ENCODE measurements at regions not wholly inside any gene's neighbourhood (a gene's known extent, or its start where the extent isn't known, plus 50 kb on each side); places are given as distances from the start of the nearest gene placed in this dataset.
"Not testable (repeated sequence)": the region's sequence is repeated elsewhere in the genome, so short reads cannot be mapped to it uniquely, and the experiment has no call there.

DNA sequence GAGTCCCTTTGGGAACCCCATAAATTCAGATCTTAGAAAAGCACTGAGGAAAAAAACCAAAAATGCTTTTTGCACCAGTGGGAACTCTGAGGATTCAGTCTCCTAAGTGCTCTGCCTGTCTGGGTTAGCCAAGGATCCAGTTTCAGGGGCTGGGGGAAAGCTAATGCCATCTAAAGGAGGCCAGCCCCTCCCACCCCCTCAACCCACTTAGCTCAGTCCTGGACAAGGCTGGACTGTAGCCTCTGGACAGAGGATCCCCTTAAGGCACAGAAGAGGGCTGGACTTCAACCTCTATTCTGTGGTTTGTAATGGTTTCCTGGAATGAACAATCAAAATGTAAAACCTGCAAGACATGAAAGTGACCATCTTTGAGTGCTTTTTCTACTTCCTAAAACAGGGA, 356.1 kb upstream of the ZFHX3 start:
- ATAC-seq (ENCODE audit: low read depth) (no peak), DNase-seq (no peak)
- H3K9me3 Mint-ChIP-seq, result peaks cover 2% of the 10 kb centered on the region
- no peak overlapping the region for H3K4me3 Mint-ChIP-seq
- POLR2A ChIA-PET, result no interaction called here
- no peaks in the 10 kb centered on the region for H3K36me3 Mint-ChIP-seq
- H3K27me3 Mint-ChIP-seq, result no peaks in the 10 kb centered on the region
- no peak overlapping the region for H3K27ac Mint-ChIP-seq
- no peaks in the 10 kb centered on the region for H3K4me1 Mint-ChIP-seq

DNA sequence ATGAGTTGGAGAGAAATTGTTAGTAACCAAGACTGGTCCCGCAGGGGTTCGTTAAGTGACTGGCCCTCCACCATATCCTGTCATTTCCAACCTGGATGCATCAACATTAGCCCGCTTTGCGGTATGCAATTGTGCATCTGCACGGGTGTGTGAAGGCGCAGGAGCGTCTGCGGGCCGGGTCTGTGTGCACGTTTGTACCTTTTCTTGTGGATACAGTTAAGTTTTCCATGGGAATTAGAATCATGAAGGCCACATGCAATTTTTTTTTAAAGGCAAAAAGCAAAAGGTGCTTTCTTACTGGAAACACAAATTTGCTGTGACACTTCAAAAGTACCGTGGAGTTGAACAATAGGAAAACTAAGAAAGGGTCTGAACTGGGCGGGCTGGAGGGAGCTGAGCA, 355.4 kb upstream of the ZFHX3 start:
- ATAC-seq (ENCODE audit: low read depth), result no peak
- Mint-ChIP-seq H3K4me3 (no peak overlapping the region), H3K27ac (no peak overlapping the region), H3K4me1 (no peaks in the 10 kb centered on the region), H3K27me3 (no peaks in the 10 kb centered on the region), H3K9me3 (peaks cover 2% of the 10 kb centered on the region), H3K36me3 (no peaks in the 10 kb centered on the region)
- POLR2A ChIA-PET, result no interaction called here
- no peak for DNase-seq

DNA sequence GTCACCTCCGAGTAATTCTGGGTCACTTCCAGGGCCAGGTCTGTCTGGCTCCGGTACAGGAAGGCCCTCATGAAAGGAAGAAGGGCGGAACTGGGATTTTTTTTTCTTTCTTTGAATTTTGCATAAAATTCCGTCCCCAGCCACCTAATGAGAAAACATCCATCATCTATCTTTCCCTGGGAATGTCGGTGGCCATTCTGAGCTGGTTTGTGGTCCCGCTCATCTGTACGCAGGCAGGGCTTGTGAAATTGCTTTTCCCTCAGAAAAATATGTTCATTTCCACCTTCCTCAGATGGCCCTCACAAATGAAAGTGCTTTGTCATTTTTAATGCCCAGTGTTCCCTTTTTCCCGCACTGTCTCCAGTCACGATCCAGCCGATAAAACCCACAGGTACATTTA, 353.0 kb upstream of the ZFHX3 start:
- no peak overlapping the region for H3K27ac Mint-ChIP-seq
- H3K27me3 Mint-ChIP-seq, result no peaks in the 10 kb centered on the region
- H3K4me1 Mint-ChIP-seq, result no peaks in the 10 kb centered on the region
- POLR2A ChIA-PET, result no interaction called here
- no peak for ATAC-seq (ENCODE audit: low read depth)
- H3K4me3 Mint-ChIP-seq, result no peak overlapping the region
- no peak for DNase-seq
- H3K36me3 Mint-ChIP-seq, result no peaks in the 10 kb centered on the region
- H3K9me3 Mint-ChIP-seq, result peaks cover 4% of the 10 kb centered on the region

DNA sequence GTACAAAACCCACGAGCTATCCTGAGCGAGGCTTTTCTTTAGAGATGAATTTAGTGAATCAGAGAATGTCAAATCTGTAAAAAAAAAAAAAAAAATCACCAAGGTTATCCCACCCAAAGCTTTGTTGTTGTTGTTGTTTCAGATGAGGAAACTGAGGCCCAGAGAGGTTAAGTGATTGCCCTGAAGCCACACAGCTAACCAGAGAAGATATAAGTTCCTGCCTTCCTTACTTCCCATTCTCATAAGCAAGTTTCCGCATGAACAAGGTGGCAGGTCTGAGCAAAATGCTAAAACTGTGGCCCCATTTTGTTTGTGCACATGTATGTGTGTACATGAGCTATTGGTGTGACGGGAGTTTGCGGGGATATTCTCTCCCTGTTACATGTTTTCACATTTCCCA, 352.1 kb upstream of the ZFHX3 start:
- Mint-ChIP-seq H3K4me3 (no peak overlapping the region), H3K27ac (no peak overlapping the region), H3K9me3 (peaks cover 4% of the 10 kb centered on the region), H3K27me3 (no peaks in the 10 kb centered on the region), H3K4me1 (no peaks in the 10 kb centered on the region), H3K36me3 (no peaks in the 10 kb centered on the region)
- no peak for ATAC-seq (ENCODE audit: low read depth)
- POLR2A ChIA-PET, result no interaction called here
- DNase-seq, result no peak

DNA sequence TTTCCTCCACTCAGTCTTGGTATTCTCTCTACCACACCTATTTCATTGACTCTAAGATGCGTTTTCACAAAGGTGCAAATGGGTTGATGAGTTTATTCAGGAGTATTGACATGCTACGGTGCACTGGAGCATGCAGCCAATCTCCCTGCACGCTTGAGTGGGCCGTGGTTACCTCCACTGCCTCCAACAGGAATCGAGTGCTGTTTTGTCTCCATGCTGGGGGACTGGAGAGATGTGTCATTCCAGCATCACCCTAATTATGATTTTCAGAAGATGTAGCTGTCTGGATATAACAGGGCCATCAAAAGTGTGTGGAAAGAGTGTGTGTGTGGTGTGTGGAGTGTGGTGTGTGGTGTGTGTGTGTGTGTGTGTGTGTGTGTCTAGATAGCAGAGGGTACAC, 351.6 kb upstream of the ZFHX3 start:
- no peaks in the 10 kb centered on the region for H3K4me1 Mint-ChIP-seq
- H3K9me3 Mint-ChIP-seq, result peaks cover 4% of the 10 kb centered on the region
- ATAC-seq (ENCODE audit: low read depth) (no peak), DNase-seq (no peak)
- H3K4me3 Mint-ChIP-seq, result no peak overlapping the region
- POLR2A ChIA-PET, result no interaction called here
- H3K36me3 Mint-ChIP-seq, result no peaks in the 10 kb centered on the region
- H3K27ac Mint-ChIP-seq, result no peak overlapping the region
- H3K27me3 Mint-ChIP-seq, result no peaks in the 10 kb centered on the region

DNA sequence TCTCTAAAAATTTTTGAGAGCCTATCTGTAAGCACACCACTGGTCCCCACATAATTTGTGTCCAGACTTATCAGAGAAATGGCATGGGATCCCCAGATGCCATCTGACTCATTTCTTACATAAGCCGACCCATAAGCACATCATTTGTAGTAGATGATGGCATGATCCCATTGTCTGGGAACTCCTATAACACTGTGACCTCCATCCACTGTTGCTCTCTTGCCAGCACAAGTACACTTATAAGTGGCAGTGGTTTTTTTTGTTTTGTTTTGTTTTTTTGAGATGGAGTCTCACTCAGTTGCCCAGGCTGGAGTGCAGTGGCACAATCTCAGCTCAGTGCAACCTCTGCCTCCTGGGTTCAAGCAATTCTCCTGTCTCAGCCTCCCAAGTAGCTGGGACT, 350.7 kb upstream of the ZFHX3 start:
- H3K4me3 Mint-ChIP-seq; H3K27ac Mint-ChIP-seq; H3K9me3 Mint-ChIP-seq; POLR2A ChIA-PET; ATAC-seq (ENCODE audit: low read depth); H3K36me3 Mint-ChIP-seq; DNase-seq; H3K4me1 Mint-ChIP-seq; H3K27me3 Mint-ChIP-seq: not testable (repeated sequence)

DNA sequence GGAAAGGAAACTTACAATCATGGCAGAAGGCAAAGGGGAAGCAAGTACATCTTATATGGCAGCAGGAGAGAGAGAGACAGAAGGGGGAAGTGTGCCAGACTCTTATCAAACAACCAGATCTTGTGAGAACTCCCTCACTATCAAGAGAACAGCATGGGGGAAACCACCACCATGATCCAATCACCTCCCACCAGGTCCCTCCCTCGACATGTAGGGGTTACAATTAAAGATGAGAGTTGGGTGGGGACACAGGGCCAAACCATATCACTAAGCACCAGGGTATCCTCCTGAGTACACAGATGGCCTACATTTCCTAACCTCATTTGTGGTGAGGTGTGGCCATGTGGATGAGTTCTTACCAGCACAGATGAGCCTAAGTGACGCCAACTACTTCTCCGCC, 348.6 kb upstream of the ZFHX3 start:
- no peak for ATAC-seq (ENCODE audit: low read depth)
- Mint-ChIP-seq H3K27me3 (no peaks in the 10 kb centered on the region), H3K9me3 (peaks cover 3% of the 10 kb centered on the region), H3K4me3 (no peak overlapping the region), H3K4me1 (no peaks in the 10 kb centered on the region), H3K27ac (no peak overlapping the region), H3K36me3 (no peaks in the 10 kb centered on the region)
- POLR2A ChIA-PET, result no interaction called here
- DNase-seq, result no peak

DNA sequence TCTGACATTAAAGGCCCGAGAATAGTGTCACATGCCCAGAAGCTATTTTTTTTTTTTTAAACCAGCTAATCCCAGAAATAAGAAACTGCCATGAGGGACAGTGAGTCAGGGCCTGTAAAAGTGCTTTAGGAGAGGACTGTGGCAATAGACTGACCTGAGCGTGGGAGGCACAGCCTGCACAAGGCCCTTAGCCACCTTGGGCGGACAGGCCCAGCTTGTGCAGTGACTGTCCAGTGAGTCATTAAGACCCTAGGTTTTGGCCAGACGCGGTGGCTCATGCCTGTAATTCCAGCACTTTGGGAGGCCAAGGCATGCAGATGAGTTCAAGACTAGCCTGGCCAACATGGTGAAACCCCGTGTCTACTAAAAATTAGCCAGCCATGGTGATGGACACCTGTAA, 343.0 kb upstream of the ZFHX3 start:
- DNase-seq, result no peak
- no peaks in the 10 kb centered on the region for H3K4me1 Mint-ChIP-seq
- no peak for ATAC-seq (ENCODE audit: low read depth)
- no peak overlapping the region for H3K27ac Mint-ChIP-seq
- no peaks in the 10 kb centered on the region for H3K36me3 Mint-ChIP-seq
- no peak overlapping the region for H3K4me3 Mint-ChIP-seq
- POLR2A ChIA-PET, result no interaction called here
- peaks cover 1% of the 10 kb centered on the region for H3K9me3 Mint-ChIP-seq
- no peaks in the 10 kb centered on the region for H3K27me3 Mint-ChIP-seq

DNA sequence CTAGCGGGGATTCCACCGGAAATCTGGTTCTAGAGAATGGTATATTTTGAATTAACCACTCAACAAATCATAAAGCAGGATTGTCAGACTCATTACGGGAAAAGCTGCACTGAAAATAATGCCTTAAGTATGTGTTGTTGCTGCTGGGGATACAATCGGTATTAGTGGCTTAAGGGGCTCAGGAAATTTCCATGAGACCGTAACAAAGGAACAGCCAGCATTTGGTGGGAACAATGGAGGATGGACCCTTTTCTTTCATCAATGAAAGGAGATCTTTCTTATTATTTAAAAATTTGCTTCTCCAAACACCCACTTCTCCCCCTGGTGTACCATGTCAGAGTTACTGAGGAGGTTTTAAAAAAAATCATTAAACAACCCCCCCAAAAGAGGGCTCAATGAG, 342.6 kb upstream of the ZFHX3 start:
- Mint-ChIP-seq H3K4me1 (no peaks in the 10 kb centered on the region), H3K36me3 (no peaks in the 10 kb centered on the region), H3K27ac (no peak overlapping the region), H3K4me3 (no peak overlapping the region), H3K9me3 (peaks cover 1% of the 10 kb centered on the region), H3K27me3 (no peaks in the 10 kb centered on the region)
- DNase-seq, result no peak
- ATAC-seq (ENCODE audit: low read depth), result no peak
- POLR2A ChIA-PET, result no interaction called here

DNA sequence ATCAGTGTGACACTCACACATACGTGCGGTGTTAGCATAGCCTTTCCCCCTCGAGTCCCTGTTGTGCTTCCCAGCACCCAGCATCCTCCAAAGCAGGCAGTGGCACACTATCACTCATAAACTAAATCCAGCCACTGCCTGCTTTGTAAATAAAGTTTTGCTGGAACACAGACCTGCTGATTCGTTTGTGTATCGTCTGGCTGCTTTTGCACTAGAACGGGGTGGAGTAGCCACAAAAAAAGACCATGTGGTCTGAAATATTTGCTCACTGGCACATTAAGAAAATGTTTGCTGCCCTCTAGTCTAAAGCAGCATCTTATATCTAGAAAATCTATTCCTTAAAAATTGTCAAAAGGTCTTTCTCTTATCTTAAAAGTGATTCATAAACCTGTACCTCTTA, 341.2 kb upstream of the ZFHX3 start:
- ATAC-seq (ENCODE audit: low read depth) (no peak), DNase-seq (no peak)
- H3K27me3 Mint-ChIP-seq, result no peaks in the 10 kb centered on the region
- no peaks in the 10 kb centered on the region for H3K36me3 Mint-ChIP-seq
- H3K4me3 Mint-ChIP-seq, result no peak overlapping the region
- POLR2A ChIA-PET, result no interaction called here
- H3K27ac Mint-ChIP-seq, result no peak overlapping the region
- H3K9me3 Mint-ChIP-seq, result peaks cover 1% of the 10 kb centered on the region
- no peaks in the 10 kb centered on the region for H3K4me1 Mint-ChIP-seq

DNA sequence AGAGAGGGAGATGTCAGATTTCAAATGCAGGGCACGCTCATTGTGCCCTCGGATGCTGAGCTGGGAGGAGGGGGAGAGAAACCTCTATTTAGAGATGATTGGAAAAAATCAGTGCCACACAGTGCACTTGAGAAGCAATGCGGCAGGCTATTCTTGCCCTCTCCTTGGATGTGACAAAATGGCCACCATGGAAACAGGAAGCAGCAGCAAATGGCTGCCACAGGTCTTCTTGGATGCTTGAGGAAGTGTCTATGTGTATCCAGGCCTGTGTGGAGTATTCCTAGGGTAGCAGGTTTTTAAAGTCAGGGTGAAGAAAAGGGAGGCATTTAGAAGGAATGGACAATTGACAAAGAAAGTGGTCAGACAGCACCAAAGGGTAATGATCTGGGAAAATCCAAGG, 340.1 kb upstream of the ZFHX3 start:
- H3K36me3 Mint-ChIP-seq, result no peaks in the 10 kb centered on the region
- POLR2A ChIA-PET, result no interaction called here
- no peak overlapping the region for H3K27ac Mint-ChIP-seq
- H3K4me1 Mint-ChIP-seq, result no peaks in the 10 kb centered on the region
- no peak overlapping the region for H3K4me3 Mint-ChIP-seq
- no peak for ATAC-seq (ENCODE audit: low read depth)
- peaks cover 1% of the 10 kb centered on the region for H3K9me3 Mint-ChIP-seq
- DNase-seq, result no peak
- no peaks in the 10 kb centered on the region for H3K27me3 Mint-ChIP-seq

DNA sequence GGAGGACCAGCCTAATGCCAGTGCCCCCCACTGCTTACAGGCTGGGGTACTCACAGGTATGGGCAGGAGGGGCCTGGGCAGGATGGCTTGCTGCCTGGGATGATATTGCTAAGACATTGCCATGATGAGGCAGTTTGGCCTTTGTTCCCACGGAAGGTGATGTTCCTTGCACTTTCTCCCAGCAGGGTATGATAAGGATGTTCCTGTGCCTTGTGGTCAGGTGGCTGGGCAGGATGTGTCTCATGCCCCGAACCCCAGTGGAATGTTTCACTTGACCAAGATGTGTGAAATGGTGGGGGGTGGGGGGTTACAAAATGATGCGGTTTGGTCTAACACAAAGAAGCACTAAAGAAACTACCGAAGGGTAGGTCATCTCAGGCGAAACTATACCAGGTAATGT, 337.8 kb upstream of the ZFHX3 start:
- Mint-ChIP-seq H3K4me1 (no peaks in the 10 kb centered on the region), H3K9me3 (peaks cover 1% of the 10 kb centered on the region), H3K4me3 (no peak overlapping the region), H3K27me3 (no peaks in the 10 kb centered on the region), H3K36me3 (no peaks in the 10 kb centered on the region), H3K27ac (no peak overlapping the region)
- POLR2A ChIA-PET, result no interaction called here
- DNase-seq (no peak), ATAC-seq (ENCODE audit: low read depth) (no peak)

DNA sequence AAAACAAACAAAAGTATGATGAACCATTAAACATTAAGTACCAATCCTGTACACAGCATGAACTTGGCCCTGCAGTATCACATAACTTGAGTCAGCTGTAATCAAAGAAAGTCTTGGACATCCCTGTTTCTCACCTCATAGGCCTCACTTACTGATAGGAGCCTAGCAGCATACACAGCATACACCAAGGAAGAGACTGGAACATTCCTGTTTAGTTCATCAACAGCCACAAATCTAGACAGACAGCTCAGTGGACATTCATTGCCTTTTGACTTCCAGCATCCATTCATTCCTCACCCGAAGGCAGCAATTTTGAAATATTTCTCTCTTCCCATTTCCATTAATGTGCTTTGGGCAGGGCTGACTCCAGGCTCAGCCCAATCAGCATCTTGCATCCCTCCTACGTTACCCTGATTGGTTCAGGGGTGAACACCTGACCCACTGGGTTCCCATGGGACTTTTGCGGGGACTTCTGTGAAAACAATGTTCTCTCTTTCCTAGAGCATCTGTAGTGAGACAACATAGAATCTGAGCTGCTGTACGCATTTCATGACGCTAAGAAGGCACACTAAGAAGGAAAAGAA, 336.7 kb upstream of the ZFHX3 start:
- H3K4me3 Mint-ChIP-seq, result no peak overlapping the region

DNA sequence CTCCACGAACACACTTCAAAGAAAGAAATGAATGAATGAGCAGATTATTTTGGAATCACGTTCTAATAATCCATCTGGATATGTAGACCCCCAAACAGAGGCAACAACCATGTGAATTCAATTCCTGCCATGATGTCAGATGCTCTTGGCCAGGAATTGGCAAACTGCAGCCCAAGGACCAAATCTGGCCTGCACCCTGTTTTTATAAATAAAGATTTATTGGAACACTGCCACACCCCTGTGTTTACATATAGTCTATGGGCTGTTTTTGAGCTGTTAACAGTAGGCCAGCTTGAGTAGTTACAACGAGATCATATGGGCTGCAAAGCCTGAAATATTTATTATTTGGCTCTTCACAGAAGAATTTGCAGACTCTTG, 336.0 kb upstream of the ZFHX3 start:
- Mint-ChIP-seq H3K4me3 (no peak overlapping the region), H3K27ac (no peak overlapping the region), H3K27me3 (no peaks in the 10 kb centered on the region), H3K4me1 (no peaks in the 10 kb centered on the region), H3K9me3 (peaks cover 1% of the 10 kb centered on the region), H3K36me3 (no peaks in the 10 kb centered on the region)
- no peak for DNase-seq
- POLR2A ChIA-PET, result no interaction called here
- no peak for ATAC-seq (ENCODE audit: low read depth)

More for the DNA sequence above, 336.7 kb upstream of the ZFHX3 start:
- no peak for ATAC-seq (ENCODE audit: low read depth)
- Mint-ChIP-seq H3K4me1 (no peaks in the 10 kb centered on the region), H3K9me3 (peaks cover 1% of the 10 kb centered on the region), H3K27ac (no peak overlapping the region), H3K36me3 (no peaks in the 10 kb centered on the region), H3K27me3 (no peaks in the 10 kb centered on the region)
- POLR2A ChIA-PET, result no interaction called here
- DNase-seq, result no peak

All from activated naive CD8-positive, alpha-beta T cell treated with anti-CD3 and anti-CD28 coated beads, Interleukin-2, amount 10 ng/mL, durations not matched to agents 7 days and 5 days (primary cell).